Right lobe of liver (tissue), 4 donors: ENCODE measurements at regions not wholly inside any gene's neighbourhood (a gene's known extent, or its start where the extent isn't known, plus 50 kb on each side); places are given as distances from the start of the nearest gene placed in this dataset.

Experiments
- CTCF ChIP-seq, 4 donors: fragments of 200-600 bp in 3 of 4; fragments of 450-650 bp in 1 of 4; IDR thresholded peaks; one replicate each; pipeline versions ENCODE4 v1.5.1 to v1.8.0; 2016 to 2022; ENCODE audit warnings: antibody characterized with exemption in 4 of 4, mild to moderate bottlenecking in 2 of 4
- POLR2A ChIP-seq: fragments of 450-650 bp; IDR thresholded peaks from one replicate; pipeline ENCODE4 v1.6.1; 2017; ENCODE audit warnings: antibody characterized with exemption, mild to moderate bottlenecking
- donor health status: DM: no; HTN: no; CAD: no.
- donor health status: DM: no; HTN: no; CAD: no.
- donor health status: DM: no; HTN: yes; CAD: no.

DNA sequence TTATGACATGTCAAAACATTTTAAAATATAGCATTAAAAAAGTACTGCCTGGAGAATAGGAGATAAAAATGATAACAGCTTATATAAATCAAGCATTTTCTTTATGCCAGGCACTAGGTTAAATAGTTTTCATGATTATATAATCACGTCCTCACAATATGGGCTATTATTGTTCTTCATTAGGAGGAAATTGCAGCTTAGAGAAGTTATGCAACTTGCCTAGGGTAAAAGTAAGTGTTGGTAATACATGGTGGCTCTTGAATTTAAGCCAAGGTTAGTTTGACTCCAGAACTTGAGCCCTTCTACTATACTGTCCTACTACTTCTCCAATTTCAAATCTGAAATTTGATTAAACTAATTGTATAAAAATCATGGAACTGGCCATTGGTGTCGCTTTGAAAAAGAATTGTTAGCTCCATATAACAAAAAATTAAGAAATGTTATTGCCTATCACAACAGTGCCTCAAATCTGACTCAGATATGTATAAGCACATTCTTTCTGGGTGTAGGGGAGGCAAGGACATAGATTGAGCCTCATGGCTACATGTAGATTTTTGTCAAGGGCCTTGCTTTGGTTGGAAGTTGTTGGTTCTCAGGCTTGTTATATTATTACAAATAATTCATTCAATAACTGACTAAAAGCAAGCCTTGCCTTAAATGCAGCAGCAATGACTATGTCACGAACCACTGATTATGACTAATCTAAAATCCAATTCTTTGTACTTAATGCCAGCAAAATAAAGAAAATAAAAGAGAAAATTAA, 223.5 kb upstream of the DAB2 start:
- TF ChIP-seq CTCF (IDR thresholded peaks at IDR 0.05) (no peak), POLR2A (no peak)
